GM12872 (cell line): ENCODE measurements at regions not wholly inside any gene's neighbourhood (a gene's known extent, or its start where the extent isn't known, plus 50 kb on each side); places are given as distances from the start of the nearest gene placed in this dataset.

Source experiments
- CTCF ChIP-seq: IDR thresholded peaks from 3 replicates; pipeline ENCODE4 v1.5.1; 2011; ENCODE audit warnings: low read depth, mild to moderate bottlenecking, low read length, moderate library complexity; ENCODE audit not compliant: insufficient read depth

GRCh38 chr6:44627883-44628271, 240.4 kb downstream of the CDC5L start:
- no peak for TF ChIP-seq CTCF

- no peak for TF ChIP-seq CTCF
These were observed 240.8 kb downstream of the CDC5L start for GRCh38 chr6:44628347-44628746.

DNA sequence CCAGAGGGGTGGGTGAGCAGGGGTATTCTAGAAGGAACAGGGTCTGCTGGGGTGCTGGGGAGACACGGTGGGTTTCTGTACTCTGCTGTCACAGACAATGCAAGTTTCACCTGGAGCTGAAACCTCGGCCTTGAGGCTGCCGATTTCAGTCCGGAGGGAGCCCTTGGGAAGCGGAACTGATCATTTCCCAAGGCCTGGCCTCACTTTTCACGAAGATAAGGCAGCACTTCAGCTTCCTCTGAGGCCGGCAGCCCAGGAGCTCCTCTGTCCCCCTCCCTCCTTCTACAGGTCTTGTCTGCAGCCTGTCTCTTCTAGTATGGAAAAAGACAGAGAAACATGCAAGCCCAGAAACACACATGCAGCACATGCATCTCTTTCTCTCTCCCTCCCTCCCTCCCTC, 242.1 kb downstream of the CDC5L start:
- TF ChIP-seq CTCF: no peak

GRCh38 chr6:44630125-44631028, 242.9 kb downstream of the CDC5L start:
- TF ChIP-seq CTCF: peak; percentile 46; the same call in 1 of the 3 replicates

- TF ChIP-seq CTCF: no peak
These were observed 244.5 kb downstream of the CDC5L start for GRCh38 chr6:44631968-44632367.

- no peak for TF ChIP-seq CTCF
These were observed 246.8 kb downstream of the CDC5L start for GRCh38 chr6:44634321-44634720.

- no peak for TF ChIP-seq CTCF
These were observed 248.0 kb downstream of the CDC5L start for GRCh38 chr6:44635486-44635885.
